Esophagus squamous epithelium (tissue), 5 donors: ENCODE measurements at regions not wholly inside any gene's neighbourhood (a gene's known extent, or its start where the extent isn't known, plus 50 kb on each side); places are given as distances from the start of the nearest gene placed in this dataset.

Experiments
- DNase-seq: peaks from one replicate; lab custom pipeline; 2025; lab: John Stamatoyannopoulos, UW
- H3K27ac ChIP-seq, 4 donors: fragments of 200-600 bp; sonication (generic); one replicate each; pipeline ENCODE4 v1.5.1; 2016 to 2019; ENCODE audit warnings: mild to moderate bottlenecking in 1 of 4
- H3K27me3 ChIP-seq, 4 donors: fragments of 200-600 bp; sonication (generic); 1 replicate in 3 of 4; 2 replicates in 1 of 4; pipeline versions ENCODE4 v1.5.1 to v1.6.0; 2017 to 2021; ENCODE audit warnings: antibody characterized with exemption in 1 of 4
- H3K36me3 ChIP-seq, 3 donors: fragments of 200-600 bp; sonication (generic); one replicate each; pipeline ENCODE4 v1.5.1; 2016 to 2019
- H3K4me1 ChIP-seq, 3 donors: fragments of 200-600 bp; sonication (generic); one replicate each; pipeline ENCODE4 v1.5.1; 2017 to 2019
- H3K4me3 ChIP-seq, 4 donors: fragments of 200-600 bp; sonication (generic); 1 replicate in 3 of 4; 2 replicates in 1 of 4; pipeline ENCODE4 v1.5.1; 2016 to 2019; ENCODE audit warnings: mild to moderate bottlenecking in 2 of 4, moderate library complexity in 1 of 4
- H3K9me3 ChIP-seq, 3 donors: fragments of 200-600 bp; sonication (generic); one replicate each; pipeline ENCODE4 v1.5.1; 2016 to 2019
- POLR2A ChIP-seq, 4 donors: fragments of 450-650 bp; IDR thresholded peaks; one replicate each; pipeline ENCODE4 v1.6.1; 2017; ENCODE audit warnings: antibody characterized with exemption in 4 of 4, mild to moderate bottlenecking in 4 of 4, moderate library complexity in 3 of 4
- WGBS, 2 donors: methylation state at CpG; one replicate each; pipeline ENCODE4 v1.1.5; 2018; 5-methylcytosine and 5-hydroxymethylcytosine counted together
- intact Hi-C: fragments of 100-400 bp; cut with DNase I; formaldehyde crosslinking; loops from one replicate; pipeline ENCODE4 v1.15.0; 2022
- small RNA-seq, 4 donors: library from RNA; depleted of rRNA; stranded (forward); fragments of <200 nt; gene quantifications; one replicate each; pipeline ENCODE3, GENCODE V24; 2016
- TF ChIP-seq, protein P1 (sequence below), 6 experiments: fragments of 450-650 bp in 4 of 6; fragments of 200-600 bp in 2 of 6; sonication (generic) in 2 of 6; IDR thresholded peaks; one replicate each; pipeline ENCODE4 v1.5.1; 2016 to 2019; ENCODE audit warnings: antibody characterized with exemption in 6 of 6, mild to moderate bottlenecking in 4 of 6, moderate library complexity in 4 of 6
- donor health status: DM: yes; HTN: yes; CAD: no.

DNA sequence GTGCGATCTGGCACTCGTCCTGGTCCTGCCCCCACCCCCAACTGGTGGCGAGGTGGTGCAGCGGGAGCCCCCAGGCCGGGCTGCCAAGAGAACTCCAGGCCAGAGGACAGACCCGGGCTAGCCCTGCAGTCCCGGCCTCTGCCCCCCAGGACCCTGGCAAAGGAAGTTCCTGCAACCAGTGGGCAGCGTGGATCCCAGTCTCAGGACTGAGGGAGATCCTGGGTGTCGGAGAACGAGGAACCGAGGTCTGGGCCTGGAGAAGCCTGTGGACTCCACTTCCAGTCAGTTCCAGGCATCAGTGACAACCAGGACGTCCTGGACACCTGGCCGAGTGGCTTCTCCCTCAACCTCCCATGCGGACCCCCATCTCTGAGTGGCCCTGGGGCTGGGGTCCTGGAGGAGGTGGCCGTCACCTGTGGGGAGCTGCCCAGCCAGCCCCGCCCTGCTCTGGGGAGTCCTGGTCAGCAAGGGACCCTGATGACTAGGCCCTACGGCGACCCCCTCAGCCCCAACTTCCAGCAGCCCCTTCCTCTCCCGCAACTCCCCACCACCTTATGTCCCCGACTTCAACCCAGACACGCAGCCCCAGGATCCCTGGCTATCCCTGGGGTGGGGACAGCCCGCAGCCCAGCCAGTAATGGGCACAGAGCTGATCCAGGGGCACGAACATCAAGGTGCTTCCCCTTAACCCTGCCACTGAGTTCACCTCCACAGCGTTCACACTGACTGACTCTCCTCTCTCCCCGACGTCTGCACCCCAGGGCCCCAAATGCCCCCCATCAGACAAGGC lies 53.7 kb upstream of the NKX1-1 start:
- DNase-seq: no peak
- Histone ChIP-seq H3K27me3 (peaks cover 0 to 86% (median 0%) of the 10 kb centered on the region in 4 donors), H3K9me3 (no peaks in the 10 kb centered on the region), H3K36me3 (no peaks in the 10 kb centered on the region), H3K4me1 (no peaks in the 10 kb centered on the region), H3K4me3 (no peak overlapping the region), H3K27ac (no peak overlapping the region)
- intact Hi-C loops: no loop called here
- TF ChIP-seq, protein P1, sequence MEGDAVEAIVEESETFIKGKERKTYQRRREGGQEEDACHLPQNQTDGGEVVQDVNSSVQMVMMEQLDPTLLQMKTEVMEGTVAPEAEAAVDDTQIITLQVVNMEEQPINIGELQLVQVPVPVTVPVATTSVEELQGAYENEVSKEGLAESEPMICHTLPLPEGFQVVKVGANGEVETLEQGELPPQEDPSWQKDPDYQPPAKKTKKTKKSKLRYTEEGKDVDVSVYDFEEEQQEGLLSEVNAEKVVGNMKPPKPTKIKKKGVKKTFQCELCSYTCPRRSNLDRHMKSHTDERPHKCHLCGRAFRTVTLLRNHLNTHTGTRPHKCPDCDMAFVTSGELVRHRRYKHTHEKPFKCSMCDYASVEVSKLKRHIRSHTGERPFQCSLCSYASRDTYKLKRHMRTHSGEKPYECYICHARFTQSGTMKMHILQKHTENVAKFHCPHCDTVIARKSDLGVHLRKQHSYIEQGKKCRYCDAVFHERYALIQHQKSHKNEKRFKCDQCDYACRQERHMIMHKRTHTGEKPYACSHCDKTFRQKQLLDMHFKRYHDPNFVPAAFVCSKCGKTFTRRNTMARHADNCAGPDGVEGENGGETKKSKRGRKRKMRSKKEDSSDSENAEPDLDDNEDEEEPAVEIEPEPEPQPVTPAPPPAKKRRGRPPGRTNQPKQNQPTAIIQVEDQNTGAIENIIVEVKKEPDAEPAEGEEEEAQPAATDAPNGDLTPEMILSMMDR (IDR thresholded peaks at IDR 0.05): no peak
- no peak for TF ChIP-seq POLR2A (IDR thresholded peaks at IDR 0.05)
- 46 to 56% methylated on average over 4 to 5 of the region's 26 CpGs for WGBS, 2 donors

- Histone ChIP-seq H3K27me3 (peaks cover 0 to 79% (median 0%) of the 10 kb centered on the region in 4 donors), H3K9me3 (no peaks in the 10 kb centered on the region), H3K27ac (no peak overlapping the region), H3K36me3 (no peaks in the 10 kb centered on the region), H3K4me1 (no peaks in the 10 kb centered on the region), H3K4me3 (no peak overlapping the region)
- no peak for DNase-seq
- WGBS, 2 donors: 52 to 58% methylated on average over 11 of the region's 16 CpGs
- intact Hi-C loops: no loop called here
- TF ChIP-seq, protein P1 (IDR thresholded peaks at IDR 0.05): no peak
- TF ChIP-seq POLR2A (IDR thresholded peaks at IDR 0.05): no peak
Measured at GRCh38 chr4:1459081-1459721, 53.0 kb upstream of the NKX1-1 start.

DNA sequence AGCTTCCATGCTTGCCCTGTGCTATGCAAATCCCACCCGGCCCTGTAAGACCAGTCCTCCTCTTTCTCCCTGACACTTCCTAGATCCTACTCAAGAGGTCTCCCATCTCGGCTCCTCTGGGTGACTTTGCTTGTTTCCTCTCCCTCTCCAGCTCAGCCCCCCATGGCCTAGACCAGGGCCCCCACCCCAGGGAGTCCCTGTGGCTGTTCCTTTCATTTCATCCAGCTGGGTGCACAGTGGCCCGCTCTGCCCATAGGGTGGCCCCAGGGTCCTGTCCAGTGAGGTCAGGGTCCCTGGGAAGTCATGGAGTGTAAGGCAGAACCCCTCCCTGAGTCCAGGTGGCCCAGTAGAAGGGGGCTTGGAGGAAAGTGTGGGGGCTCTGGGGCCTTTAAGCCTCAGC lies 52.3 kb upstream of the NKX1-1 start:
- DNase-seq: no peak
- H3K27ac ChIP-seq: no peak overlapping the region
- TF ChIP-seq, protein P1 (IDR thresholded peaks at IDR 0.05): no peak
- H3K9me3 ChIP-seq: no peaks in the 10 kb centered on the region
- no peaks in the 10 kb centered on the region for H3K4me1 ChIP-seq
- H3K4me3 ChIP-seq: no peak overlapping the region
- H3K36me3 ChIP-seq: no peaks in the 10 kb centered on the region
- intact Hi-C loops: no loop called here
- peaks cover 0 to 73% (median 0%) of the 10 kb centered on the region in 4 donors for H3K27me3 ChIP-seq
- 26 to 27% methylated on average over 2 of the region's 3 CpGs for WGBS, 2 donors

Small RNAs in the stretch of these regions (small RNA-seq; reads per million reads assigned to genes)
- 0 reads per million in 4 donors for gene AC147067.2
